ENCODE measurements at regions not wholly inside any gene's neighbourhood (a gene's known extent, or its start where the extent isn't known, plus 50 kb on each side); places are given as distances from the start of the nearest gene placed in this dataset.

GRCh38 chr4:60096676-60097075 lies 1103.5 kb upstream of the ADGRL3 start:
- 0% methylated on average over 1 of the region's 1 CpG for WGBS (ENCODE audit: low lambda C conversion rate)
- Histone ChIP-seq H3K9ac (ENCODE audit: insufficient read depth, low read depth, low read length) (no peak overlapping the region), H4K20me1 (ENCODE audit: insufficient read depth, low read length) (no peaks in the 10 kb centered on the region), H3K36me3 (replicated peaks in 1 of 2; ENCODE audit: control insufficient read depth in 1 of 2, insufficient read depth in 2 of 2, low read length in 2 of 2) (no peaks in the 10 kb centered on the region), H3K4me2 (ENCODE audit: low read depth, low read length) (no peak overlapping the region), H3K9me3 (ENCODE audit: low read length) (no peaks in the 10 kb centered on the region), H3K27me3 (ENCODE audit: control insufficient read depth in 1 of 2, insufficient read depth in 2 of 2, low read length in 2 of 2) (no peaks in the 10 kb centered on the region), H3K4me3 (replicated peaks in 1 of 3; ENCODE audit: insufficient read depth in 1 of 3, low read depth in 2 of 3, low read length in 3 of 3) (no peak overlapping the region), H3K79me2 (ENCODE audit: insufficient read depth, low read length) (no peaks in the 10 kb centered on the region), H3K27ac (ENCODE audit: extremely low read length, insufficient read depth, low read length) (no peak overlapping the region), H3K4me1 (ENCODE audit: insufficient read depth, low read length) (no peaks in the 10 kb centered on the region), H2AFZ (ENCODE audit: low read length) (no peak overlapping the region)
- ATAC-seq = no peak
- ChIA-PET POLR2A (no interaction called here), CTCF (ENCODE audit: low intra/inter-chr PET ratio, low total read pairs) (no interaction called here)
- intact Hi-C loops (cut with micrococcal nuclease; ENCODE audit: unreplicated experiment) = no loop called here
- no TSS peak for BruUV-seq (replicated peaks)
- in situ Hi-C loops (cut with HindIII; ENCODE audit: extremely low pct_ligation_motif_present, low pct_unique_long_range_greater_than_20kb) = no loop called here
- TF ChIP-seq SP4 (CRISPR knock-in tag; IDR thresholded peaks at IDR 0.05) = no peak
- TF ChIP-seq POGK (CRISPR knock-in tag; conservative IDR thresholded peaks at IDR 0.05) = no peak
- TF ChIP-seq SIN3B (IDR thresholded peaks at IDR 0.05; ENCODE audit: low read length) = no peak
- FAIRE-seq = no peak
- no peak for DNase-seq (ENCODE audit: low spot score)

GRCh38 chr4:60116592-60116991 lies 1083.5 kb upstream of the ADGRL3 start:
- in situ Hi-C loops (cut with HindIII; ENCODE audit: extremely low pct_ligation_motif_present, low pct_unique_long_range_greater_than_20kb) = no loop called here
- no TSS peak for BruUV-seq (replicated peaks)
- ChIA-PET CTCF (ENCODE audit: low intra/inter-chr PET ratio, low total read pairs) (no interaction called here), POLR2A (no interaction called here)
- DNase-seq (ENCODE audit: low spot score) (no peak), FAIRE-seq (no peak), ATAC-seq (no peak)
- Histone ChIP-seq H3K36me3 (replicated peaks in 1 of 2; ENCODE audit: control insufficient read depth in 1 of 2, insufficient read depth in 2 of 2, low read length in 2 of 2) (no peaks in the 10 kb centered on the region), H3K4me3 (replicated peaks in 1 of 3; ENCODE audit: insufficient read depth in 1 of 3, low read depth in 2 of 3, low read length in 3 of 3) (no peak overlapping the region), H3K79me2 (ENCODE audit: insufficient read depth, low read length) (no peaks in the 10 kb centered on the region), H3K4me1 (ENCODE audit: insufficient read depth, low read length) (no peaks in the 10 kb centered on the region), H3K27me3 (ENCODE audit: control insufficient read depth in 1 of 2, insufficient read depth in 2 of 2, low read length in 2 of 2) (no peaks in the 10 kb centered on the region), H3K9ac (ENCODE audit: insufficient read depth, low read depth, low read length) (no peak overlapping the region), H2AFZ (ENCODE audit: low read length) (no peak overlapping the region), H4K20me1 (ENCODE audit: insufficient read depth, low read length) (no peaks in the 10 kb centered on the region), H3K27ac (ENCODE audit: extremely low read length, insufficient read depth, low read length) (no peak overlapping the region), H3K4me2 (ENCODE audit: low read depth, low read length) (no peak overlapping the region), H3K9me3 (ENCODE audit: low read length) (no peaks in the 10 kb centered on the region)
- no peak for TF ChIP-seq E2F5 (CRISPR knock-in tag; conservative IDR thresholded peaks at IDR 0.05)
- TF ChIP-seq HIVEP1 (CRISPR knock-in tag; IDR thresholded peaks at IDR 0.05) = no peak
- no peak for TF ChIP-seq ZNF335 (CRISPR knock-in tag; IDR thresholded peaks at IDR 0.05)
- peak; percentile 24; the same call in 1 of the 2 replicates for TF ChIP-seq ATF7 (IDR thresholded peaks at IDR 0.05)
- TF ChIP-seq ATF7 (CRISPR knock-in tag; IDR thresholded peaks at IDR 0.05) = no peak
- TF ChIP-seq U2AF1 (optimal IDR thresholded peaks at IDR 0.05; ENCODE audit: low read depth, low read length) = no peak
- intact Hi-C loops (cut with micrococcal nuclease; ENCODE audit: unreplicated experiment) = no loop called here
- 14% methylated on average over 3 of the region's 3 CpGs for WGBS (ENCODE audit: low lambda C conversion rate)
